ENCODE measurements at regions not wholly inside any gene's neighbourhood (a gene's known extent, or its start where the extent isn't known, plus 50 kb on each side); places are given as distances from the start of the nearest gene placed in this dataset.
A peak's percentile ranks its signal among the peaks of the same experiment; 100 is the strongest.
"Not testable (repeated sequence)": the region's sequence is repeated elsewhere in the genome, so short reads cannot be mapped to it uniquely, and the experiment has no call there.

DNA sequence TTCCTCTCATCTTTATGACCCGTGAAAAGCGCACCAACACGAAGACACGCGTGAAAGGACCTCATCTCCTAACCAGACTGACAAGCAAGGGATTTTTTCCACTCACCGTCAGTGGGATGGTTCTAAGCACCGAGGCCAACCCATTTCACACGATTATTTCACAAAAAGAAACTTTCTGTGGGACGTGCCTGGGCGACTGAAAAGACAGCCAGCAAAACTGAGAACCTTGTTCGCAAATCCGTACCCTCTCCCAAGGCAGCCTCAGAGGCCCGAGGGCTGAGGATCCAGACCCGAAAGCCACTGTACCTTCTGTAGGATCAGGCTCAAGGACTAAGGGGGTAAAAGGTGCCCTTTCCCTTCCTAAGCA, 84.9 kb upstream of the METTL9 start:
- not testable (repeated sequence) for DNase-seq (ENCODE audit: low read depth in 3 of 3, low spot score in 1 of 3)

DNA sequence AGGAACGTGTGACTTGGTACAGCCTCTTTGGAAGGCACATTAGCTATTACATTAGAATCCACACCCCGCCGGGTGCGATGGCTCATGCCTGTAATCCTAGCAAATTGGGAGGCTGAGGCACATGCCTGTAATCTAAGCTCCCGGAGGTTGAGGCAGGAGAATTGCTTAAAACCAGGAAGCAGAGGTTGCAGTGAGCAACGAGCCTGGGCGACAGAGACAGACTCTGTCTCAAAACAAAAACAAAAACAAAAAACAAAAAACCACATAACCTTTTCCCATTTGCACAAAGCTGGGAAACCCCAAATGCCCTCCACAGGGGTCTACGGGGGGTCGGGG, 82.7 kb upstream of the METTL9 start:
- not testable (repeated sequence) for DNase-seq (ENCODE audit: low read depth in 3 of 3, low spot score in 1 of 3)

DNA sequence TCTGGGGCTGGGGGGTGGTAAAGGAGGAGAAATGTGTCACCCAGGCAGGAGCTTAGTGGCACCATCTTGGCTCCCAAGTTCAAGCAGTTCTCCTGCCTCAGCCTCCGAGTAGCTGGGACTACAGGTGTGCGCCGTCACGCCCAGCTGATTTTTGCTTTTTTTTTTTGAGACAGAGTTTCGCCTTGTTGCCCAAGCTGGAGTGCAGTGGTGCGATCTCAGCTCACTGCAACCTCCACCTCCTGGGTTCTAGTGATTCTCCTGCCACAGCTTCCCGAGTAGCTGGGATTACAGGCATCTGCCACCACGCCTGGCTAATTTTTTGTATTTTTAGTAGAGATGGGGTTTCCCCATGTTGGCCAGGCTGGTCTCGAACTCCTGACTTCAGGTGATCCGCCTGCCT, 82.1 kb upstream of the METTL9 start:
- not testable (repeated sequence) for DNase-seq (ENCODE audit: low read depth in 3 of 3, low spot score in 1 of 3)

DNA sequence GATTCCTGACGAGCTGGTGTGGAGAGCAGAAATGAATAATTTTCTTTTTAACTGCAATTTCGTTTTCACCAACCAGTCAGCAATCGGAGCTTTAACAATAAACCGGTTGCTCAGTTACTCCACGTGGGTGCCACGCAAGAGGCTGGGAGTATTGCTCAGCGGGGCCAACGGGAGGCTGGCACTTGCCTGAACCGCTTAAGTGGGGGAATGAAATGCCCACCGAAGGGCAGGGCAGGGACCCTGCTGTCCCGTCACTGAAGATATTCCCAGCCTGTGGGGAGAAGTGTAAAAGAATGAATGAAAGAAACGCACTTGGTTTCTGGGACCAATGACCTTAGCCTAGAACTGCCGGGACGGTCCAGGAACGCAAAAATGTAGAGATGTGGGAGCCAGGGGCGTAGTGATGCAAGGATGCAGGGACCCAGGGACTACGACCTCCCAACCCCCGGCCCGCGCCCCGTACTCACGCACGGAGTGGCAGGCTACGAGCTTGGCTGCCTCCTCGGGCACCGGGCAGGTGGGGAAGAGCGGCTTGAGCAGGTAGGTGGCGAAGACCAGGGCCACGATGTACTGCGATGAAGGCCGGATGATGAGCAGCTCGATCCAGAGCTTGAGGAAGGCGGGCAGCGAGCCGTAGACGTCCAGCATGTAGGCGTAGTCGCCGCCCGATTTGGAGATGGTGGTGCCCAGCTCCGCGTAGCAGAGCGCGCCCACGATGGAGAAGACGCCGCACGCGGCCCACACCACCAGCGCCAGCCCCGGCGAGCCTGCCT, 79.8 kb upstream of the METTL9 start:
- DNase-seq (ENCODE audit: low read depth in 3 of 3, low spot score in 1 of 3), result not testable (repeated sequence)

DNA sequence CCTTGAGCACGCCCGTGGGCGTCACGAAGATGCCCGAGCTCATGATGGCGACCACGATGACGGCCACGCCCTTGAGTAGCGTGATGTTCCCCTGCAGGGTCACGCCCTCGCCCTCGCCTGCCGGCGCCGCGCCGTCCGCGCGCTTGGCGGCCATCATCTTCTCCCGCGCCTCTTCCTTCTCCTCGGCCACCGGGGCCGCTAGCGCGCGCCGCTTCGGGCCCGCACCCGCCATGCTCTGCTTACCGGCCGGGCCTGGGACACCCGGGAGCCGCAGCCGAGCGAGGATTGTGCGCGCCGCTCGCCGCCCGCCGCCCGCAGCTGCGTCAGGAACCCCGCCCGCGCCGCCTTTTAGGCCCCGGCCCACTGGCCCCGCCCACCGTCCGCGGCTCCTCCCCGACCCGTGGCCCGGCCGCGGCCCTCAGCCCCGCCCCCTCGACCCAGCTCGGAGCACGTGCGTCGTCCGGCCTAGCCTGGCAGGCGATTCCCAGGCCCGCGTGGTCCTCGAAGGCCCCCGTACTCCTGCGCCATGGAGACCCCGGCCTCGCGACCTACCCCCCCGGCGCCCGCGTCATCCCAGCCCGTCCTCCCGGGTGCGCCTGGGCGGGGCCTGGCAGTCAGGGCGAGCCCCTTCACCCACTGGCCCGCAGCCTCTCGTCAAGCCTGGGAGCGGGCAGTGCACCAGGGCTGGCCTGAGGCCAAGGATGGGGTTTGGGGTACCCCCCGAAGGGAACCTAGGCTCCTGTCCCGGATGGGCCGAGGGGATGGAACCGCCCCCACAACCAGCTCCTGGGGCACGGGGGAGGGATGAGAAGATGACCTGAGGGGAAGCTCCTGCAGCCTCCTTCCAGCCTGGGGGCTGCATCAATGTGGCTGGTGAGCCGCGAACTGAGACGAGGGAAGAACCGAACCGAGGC, 79.0 kb upstream of the METTL9 start:
- DNase-seq (ENCODE audit: low read depth in 3 of 3, low spot score in 1 of 3), result peak; percentile 84 to 99 (median 96)

DNA sequence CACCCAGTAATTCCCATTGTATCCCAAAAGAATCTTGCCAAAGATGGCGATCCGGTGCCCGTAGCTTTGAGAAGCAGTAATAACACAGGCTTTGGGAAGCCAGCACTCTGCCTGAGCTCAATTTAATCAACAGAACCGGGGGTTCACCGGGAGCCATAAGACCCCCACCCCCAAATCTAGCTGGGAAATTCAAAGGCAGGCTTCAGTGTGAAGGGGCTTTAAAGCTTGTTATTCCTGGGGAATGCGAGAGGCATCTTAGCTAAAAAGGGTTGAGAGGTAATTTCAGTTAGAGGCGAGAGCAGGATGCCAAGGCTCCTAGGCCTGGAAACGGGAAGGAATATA, 78.4 kb upstream of the METTL9 start:
- DNase-seq (ENCODE audit: low read depth in 3 of 3, low spot score in 1 of 3), result not testable (repeated sequence)

DNA sequence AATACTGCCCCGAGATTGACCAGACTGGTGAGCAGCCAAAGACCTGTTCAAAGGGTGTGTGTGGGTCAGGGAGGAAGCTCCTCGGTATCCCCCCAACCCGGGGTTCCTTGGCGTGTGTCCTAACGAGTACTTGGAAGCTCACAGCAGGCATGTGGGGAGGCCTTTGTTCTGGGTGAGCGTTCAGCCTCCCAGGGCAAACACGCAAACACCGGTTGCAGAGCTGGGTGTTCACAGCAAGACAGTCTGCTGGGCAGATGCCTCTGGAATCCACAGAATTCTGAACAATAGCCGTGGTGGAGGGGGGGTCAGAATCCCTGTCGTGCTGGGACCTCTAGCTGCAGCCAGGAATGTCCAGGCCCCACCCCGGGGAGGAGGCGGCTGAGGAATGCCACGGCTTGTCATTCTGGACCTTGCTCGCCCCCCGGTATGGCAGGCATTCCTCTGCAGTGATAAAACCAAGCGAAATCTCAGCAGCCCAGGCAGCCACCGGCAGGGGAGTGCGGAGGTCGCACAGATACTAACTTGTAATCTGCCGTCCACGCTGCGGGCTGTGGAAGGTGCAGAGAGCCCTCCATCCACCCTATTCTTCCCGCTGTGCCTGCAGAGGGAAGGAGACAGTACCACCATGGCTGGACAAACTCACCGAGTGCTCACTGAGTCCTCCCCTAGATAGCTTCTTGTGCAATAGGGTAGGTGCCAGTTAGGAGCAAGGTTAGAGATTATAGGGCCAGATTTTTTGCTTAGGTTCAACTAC, 77.8 kb upstream of the METTL9 start:
- DNase-seq (ENCODE audit: low read depth in 3 of 3, low spot score in 1 of 3), result not testable (repeated sequence)

DNA sequence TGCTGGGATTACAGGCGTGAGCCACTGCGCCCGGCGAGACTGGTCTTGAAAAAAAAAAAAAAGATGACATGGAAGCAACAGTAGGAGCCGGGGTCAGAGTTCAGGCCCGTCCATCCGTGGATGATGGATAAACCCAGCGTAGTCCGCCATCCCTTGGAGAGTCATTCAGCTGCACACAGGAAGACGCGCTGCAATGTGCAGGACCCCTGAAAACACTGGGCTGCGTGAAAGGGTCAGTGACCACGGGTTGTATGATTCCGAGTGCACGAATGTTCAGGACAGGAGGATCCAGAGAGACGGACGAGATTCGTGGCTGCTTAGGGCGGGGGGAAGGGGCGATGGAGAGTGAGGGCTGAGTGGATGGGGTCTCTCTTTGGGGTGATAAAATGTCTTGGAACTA, 76.5 kb upstream of the METTL9 start:
- DNase-seq (ENCODE audit: low read depth in 3 of 3, low spot score in 1 of 3), result not testable (repeated sequence)

DNA sequence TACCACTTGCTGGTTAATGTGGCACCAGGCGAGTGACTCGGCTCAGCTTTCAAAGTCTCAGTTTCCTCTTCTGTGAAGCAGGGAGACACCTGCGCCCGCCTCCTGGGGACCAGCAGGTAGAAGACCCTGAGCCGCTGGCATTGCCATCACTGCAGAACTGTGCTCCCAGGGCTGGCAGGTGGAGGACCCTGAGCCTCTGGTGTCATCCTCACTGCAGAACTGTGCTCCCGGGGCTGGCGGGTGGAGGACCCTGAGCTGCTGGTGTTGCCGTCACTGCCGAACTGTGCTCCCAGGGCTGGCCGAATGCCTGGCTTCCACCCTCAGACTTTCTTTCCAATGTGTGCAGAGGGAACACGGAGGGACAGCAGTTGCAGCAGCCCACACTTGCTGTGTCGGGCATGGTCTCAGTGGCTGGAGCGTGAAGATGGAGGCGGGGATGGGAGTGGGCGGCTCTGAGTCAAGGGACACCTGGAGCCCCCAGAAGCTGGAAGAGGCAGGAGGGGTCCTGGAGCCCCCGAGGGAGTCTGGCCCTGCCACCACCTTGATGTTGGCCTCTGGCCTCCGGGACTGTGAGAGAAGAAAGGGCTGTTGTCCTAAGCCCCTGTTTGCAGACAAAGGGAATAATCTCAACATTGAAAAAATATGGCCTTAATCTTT, 75.8 kb upstream of the METTL9 start:
- no peak for DNase-seq (ENCODE audit: low read depth in 3 of 3, low spot score in 1 of 3)

DNA sequence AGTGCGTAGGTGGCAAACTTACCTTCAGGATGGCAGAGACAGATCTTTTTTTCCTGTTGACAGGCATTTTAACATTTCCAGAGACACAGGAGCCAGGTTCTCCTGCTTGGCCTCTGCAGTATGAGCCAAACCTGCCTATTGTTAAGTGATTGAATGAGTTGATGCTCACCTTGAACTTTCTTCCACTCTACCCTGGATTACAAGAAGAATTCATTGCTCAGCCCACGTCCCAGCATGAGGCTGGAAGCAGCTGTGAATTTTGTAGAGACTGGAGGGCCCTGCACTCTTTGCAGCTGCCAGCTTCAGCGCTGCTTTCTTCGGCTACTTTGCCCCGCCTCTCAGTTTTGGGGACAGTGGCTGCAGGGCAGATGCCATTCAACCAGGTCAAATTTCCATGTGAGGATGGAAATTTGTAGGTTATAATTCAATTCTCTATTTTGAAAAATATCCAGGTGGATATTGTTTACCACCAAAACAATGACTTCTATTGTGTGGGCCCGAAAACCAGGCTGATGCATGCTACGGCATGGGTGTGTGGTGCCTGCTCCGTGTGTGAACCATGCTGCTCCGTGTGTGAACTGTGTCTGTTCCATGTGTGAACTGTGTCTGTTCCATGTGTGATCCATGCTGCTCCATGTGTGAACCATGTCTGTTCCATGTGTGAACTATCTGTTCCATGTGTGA, 75.2 kb upstream of the METTL9 start:
- DNase-seq (ENCODE audit: low read depth in 3 of 3, low spot score in 1 of 3), result no peak

DNA sequence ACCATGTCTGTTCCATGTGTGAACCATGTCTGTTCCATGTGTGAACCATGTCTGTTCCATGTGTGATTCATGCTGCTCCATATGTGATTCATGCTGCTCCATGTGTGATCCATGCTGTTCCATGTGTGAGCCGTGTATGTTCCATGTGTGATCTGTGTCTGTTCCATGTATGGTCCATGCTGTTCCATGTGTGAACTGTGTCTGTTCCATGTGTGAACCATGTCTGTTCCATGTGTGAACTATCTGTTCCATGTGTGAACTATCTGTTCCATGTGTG, 74.7 kb upstream of the METTL9 start:
- DNase-seq (ENCODE audit: low read depth in 3 of 3, low spot score in 1 of 3), result not testable (repeated sequence)

DNA sequence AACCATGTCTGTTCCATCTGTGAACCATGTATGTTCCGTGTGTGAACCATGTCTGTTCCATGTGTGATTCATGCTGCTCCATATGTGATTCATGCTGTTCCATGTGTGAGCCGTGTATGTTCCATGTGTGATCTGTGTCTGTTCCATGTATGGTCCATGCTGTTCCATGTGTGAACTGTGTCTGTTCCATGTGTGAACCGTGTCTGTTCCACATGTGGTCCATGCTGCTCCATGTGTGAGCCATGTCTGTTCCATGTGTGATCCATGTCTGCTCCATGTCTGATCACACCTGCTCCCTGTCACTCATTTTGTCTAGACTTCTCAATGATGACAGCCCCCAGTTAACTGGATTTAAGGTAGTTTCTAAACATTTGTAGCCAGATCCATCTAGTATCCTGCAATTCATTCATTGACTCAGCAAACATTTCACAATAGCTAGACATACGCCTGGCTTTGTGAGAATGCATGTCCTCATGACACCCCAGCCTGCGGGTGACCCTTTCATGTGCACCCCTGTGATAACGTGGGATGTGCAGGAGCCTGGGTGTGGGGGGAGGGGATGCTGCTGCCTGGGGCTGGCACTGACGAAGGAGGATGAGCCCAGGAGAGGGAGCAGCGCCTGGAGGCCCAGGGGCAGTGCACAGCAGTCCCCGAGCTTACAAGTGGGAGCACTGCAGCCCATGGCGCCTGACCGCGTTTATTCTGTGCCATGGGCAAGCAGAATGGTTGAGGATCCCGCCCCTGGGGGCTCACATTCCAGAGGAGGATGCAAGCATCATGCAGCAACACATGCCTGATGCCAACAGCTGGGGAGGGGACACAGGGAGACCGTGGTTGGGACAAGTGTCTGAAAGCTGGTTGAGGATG, 74.1 kb upstream of the METTL9 start:
- DNase-seq (ENCODE audit: low read depth in 3 of 3, low spot score in 1 of 3), result not testable (repeated sequence)

DNA sequence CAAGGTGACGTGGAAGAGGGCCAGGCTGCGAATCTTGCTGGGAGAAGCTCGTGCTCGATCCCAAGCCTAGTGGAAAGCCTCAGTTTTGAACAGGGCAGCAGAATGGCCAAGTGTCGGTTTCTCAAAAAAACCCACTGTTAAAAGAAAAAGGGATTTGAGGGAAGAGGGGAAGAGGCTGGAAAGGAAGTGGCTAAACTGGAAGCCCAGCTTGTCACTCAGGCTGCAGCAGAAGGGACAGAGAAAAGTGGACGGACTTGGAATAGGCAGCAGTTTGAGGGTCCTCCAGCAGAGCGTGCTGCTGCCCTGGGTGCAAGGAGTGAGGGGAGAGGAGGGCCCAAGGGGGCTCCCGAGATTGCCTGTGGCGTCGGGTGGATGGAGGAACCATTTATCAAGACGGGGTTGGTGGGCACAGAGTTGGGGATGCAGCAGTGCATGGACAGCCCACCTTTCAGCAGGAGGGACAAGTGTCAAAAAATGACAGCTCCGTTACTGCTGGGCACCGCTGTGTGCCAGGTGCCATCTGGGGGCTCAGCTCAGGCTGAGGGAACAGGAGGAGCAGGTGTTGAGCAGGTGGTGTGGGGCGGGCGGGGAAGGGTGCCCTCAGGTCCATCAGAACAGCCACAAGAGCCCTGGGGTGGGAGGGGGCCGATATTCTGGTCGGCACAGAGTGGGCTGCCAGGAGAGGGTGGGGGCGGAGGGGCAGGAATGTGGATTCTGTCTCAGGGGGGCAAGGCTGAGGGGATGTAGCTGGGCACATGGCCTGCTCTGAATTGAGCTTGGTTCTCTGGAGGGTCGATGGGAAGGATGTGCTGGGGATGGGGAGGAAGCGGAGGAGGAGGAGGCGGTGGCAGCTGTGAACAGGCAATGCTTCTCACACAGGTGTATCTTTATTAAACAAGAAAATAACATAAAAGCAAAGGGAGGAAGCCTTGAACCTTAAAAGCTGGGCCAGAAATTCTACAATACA, 73.1 kb upstream of the METTL9 start:
- not testable (repeated sequence) for DNase-seq (ENCODE audit: low read depth in 3 of 3, low spot score in 1 of 3)

DNA sequence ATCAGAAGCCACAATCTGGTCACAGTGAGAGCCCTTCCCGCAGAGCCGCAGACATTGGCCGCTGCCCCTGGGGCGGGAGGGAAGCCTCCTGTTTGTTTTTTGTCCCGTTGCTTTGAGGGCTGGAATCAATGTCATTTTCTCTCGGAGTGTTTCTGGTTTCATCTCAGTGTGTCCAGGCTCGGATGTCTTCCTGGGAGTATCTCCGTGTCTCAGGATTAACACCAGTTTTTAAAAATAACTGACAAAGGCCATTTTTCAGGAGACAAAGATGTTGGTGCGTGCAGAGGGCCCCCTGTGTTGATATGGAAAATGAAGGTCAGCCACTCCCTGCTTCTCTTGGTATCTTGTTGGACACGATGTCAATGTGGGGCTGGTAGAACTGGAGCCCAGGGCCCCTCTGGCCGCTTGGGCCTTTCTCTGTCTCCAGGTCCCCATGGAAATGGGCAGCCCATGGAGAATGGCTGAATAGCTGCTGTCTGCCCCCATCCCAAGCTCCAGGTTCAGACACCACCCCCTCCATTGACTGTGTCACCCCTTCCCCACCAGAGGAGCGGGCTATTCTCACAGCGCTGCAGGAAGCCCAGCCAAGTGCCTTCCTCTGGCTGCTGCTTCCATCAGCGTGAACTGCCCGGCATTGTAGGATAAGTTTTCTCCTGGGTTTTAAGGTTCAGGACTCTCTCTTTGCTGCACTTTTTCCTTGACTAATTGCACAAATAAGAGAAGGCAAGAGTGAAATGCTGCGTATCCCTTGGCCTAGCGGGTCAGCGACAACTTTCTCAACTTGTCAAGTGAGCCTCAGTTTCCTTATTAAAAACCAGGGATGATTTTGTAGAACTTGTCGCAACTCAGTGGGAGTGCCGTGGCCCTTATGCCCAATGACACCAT, 72.2 kb upstream of the METTL9 start:
- DNase-seq (ENCODE audit: low read depth in 3 of 3, low spot score in 1 of 3), result no peak

DNA sequence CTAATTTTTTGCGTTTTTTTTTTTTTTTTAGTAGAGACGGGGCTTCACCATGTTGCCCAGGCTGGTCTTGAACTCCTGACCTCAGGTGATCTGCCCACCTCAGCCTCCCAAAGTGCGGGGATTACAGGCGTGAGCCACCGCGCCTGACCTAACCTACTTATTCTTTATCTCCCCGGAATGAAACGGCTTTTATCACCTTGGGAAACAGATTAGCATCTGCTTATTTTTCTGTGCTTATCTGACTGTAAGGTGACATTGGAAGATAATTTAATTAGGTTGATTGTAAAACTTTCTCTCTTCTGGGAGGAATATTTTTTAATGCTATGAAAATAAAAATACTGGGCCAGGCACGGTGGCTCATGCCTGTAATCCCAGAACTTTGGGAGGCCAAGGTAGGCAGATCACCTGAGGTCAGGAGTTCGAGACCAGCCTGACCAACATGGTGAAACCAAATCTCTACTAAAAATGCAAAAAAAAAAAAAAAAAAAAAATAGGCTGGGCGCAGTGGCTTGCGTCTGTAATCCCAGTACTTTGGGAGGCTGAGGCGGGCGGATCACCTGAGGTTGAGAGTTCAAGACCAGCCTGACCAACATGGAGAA, 70.2 kb upstream of the METTL9 start:
- DNase-seq (ENCODE audit: low read depth in 3 of 3, low spot score in 1 of 3), result not testable (repeated sequence)

DNA sequence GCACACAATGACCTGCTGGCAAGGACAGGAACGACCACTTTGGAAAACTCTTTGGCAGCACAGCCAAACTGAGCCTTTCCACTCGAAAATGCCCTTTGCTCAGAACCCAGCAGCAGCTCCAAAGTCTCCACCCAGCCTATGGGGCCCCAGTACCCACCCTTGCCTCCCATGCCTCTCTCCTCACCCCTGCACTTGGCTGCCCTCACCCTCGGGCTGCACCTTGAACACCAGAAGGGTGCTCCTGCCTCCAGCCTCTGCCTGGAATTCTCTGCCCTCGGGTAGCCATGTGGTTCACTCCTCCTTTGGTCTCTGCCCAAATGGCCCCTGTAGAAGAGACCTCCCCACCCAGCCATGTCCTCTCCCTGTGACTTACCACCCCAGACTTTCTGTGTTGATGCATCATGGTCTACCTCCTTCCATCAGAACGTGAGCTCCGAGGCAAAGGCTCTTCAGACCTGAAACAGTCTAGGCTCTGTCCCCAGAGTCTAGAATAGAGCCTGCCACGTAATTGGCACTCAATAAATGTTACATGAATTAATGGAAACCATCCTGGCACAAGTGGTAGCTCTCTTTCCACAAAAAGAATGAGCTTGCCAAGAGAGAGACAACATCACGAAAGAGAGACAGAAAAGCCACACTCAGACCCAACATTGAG, 68.5 kb upstream of the METTL9 start:
- not testable (repeated sequence) for DNase-seq (ENCODE audit: low read depth in 3 of 3, low spot score in 1 of 3)

DNA sequence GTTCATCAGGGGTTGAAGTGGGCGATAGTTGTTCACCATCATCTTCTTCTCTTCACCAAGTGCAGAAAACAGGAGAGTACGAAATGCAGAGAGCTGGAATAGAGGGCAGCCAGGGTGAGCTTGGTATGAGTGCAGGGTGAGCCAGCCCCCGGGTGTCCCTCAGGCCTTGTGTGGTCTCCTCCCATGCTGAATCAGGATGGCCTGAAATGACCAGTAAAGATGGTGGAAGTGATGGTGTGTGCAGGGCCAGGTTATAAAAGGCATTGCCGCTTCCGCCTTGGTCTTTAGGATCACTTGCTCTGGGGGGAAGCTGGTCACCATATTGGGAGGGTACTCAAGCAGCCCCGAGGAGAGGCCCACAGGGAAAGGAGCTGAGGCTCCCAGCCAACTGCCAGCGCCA, 66.4 kb upstream of the METTL9 start:
- DNase-seq (ENCODE audit: low read depth in 3 of 3, low spot score in 1 of 3), result not testable (repeated sequence)
